Activated CD8-positive, alpha-beta T cell treated with anti-CD3 and anti-CD28 coated beads for 36 hours (primary cell): ENCODE measurements at regions not wholly inside any gene's neighbourhood (a gene's known extent, or its start where the extent isn't known, plus 50 kb on each side); places are given as distances from the start of the nearest gene placed in this dataset.
"Not testable (repeated sequence)": the region's sequence is repeated elsewhere in the genome, so short reads cannot be mapped to it uniquely, and the experiment has no call there.

Experiments used
- ATAC-seq: fragments of 200-7000 bp; cut with Tn5 transposase; one replicate; pipeline ENCODE4 v1.10.0; 2021; ENCODE audit warnings: mild to moderate bottlenecking, moderate library complexity
- CTCF ChIA-PET: fragments of 350-600 bp; sonication (Branson Sonifier 250); formaldehyde crosslinking; loops from one replicate; lab custom pipeline; 2021; ENCODE audit warnings: antibody characterized with exemption; lab: Charles Lee
- POLR2A ChIA-PET: fragments of 350-600 bp; sonication (Branson Sonifier 250); formaldehyde crosslinking; loops from one replicate; lab custom pipeline; 2021; ENCODE audit warnings: antibody characterized with exemption; lab: Charles Lee
- DNase-seq: peaks from one replicate; pipeline ENCODE4 v3.0.0-alpha.2; 2020
- H3K27ac Mint-ChIP-seq: one replicate; pipeline ENCODE4 v1.8.0; 2021; ENCODE audit warnings: mild to moderate bottlenecking, mixed read lengths
- H3K27me3 Mint-ChIP-seq: one replicate; pipeline ENCODE4 v1.8.0; 2021; ENCODE audit warnings: mixed read lengths
- H3K36me3 Mint-ChIP-seq: one replicate; pipeline ENCODE4 v1.8.0; 2021; ENCODE audit warnings: low read depth, mixed read lengths
- H3K4me1 Mint-ChIP-seq: one replicate; pipeline ENCODE4 v1.8.0; 2021; ENCODE audit warnings: low read depth, mixed read lengths
- H3K4me3 Mint-ChIP-seq: one replicate; pipeline ENCODE4 v1.8.0; 2021; ENCODE audit warnings: mild to moderate bottlenecking, moderate library complexity, mixed read lengths
- H3K9me3 Mint-ChIP-seq: one replicate; pipeline ENCODE4 v1.8.0; 2021; ENCODE audit warnings: mixed read lengths
- intact Hi-C: fragments of 100-400 bp; cut with micrococcal nuclease; formaldehyde crosslinking; loops from one replicate; pipeline ENCODE4 v1.10.0; 2022
- TF ChIP-seq, protein P1 (sequence below): fragments of 200-600 bp; IDR thresholded peaks from one replicate; pipeline ENCODE4 v1.8.0; 2022; ENCODE audit warnings: antibody characterized with exemption, mild to moderate bottlenecking

- CTCF ChIA-PET = no interaction called here
- intact Hi-C loops = no loop called here
These were observed 250.9 kb downstream of the ANKRD60 start for GRCh38 chr20:57977569-57977968.

GRCh38 chr20:57977141-57977540 lies 251.3 kb downstream of the ANKRD60 start:
- DNase-seq (no peak), ATAC-seq (no peak)
- POLR2A ChIA-PET = no interaction called here
- Mint-ChIP-seq H3K27ac (no peak overlapping the region), H3K36me3 (no peaks in the 10 kb centered on the region), H3K9me3 (peaks cover 5% of the 10 kb centered on the region), H3K4me3 (no peak overlapping the region), H3K4me1 (no peaks in the 10 kb centered on the region), H3K27me3 (peaks cover 2% of the 10 kb centered on the region)
- TF ChIP-seq, protein P1, sequence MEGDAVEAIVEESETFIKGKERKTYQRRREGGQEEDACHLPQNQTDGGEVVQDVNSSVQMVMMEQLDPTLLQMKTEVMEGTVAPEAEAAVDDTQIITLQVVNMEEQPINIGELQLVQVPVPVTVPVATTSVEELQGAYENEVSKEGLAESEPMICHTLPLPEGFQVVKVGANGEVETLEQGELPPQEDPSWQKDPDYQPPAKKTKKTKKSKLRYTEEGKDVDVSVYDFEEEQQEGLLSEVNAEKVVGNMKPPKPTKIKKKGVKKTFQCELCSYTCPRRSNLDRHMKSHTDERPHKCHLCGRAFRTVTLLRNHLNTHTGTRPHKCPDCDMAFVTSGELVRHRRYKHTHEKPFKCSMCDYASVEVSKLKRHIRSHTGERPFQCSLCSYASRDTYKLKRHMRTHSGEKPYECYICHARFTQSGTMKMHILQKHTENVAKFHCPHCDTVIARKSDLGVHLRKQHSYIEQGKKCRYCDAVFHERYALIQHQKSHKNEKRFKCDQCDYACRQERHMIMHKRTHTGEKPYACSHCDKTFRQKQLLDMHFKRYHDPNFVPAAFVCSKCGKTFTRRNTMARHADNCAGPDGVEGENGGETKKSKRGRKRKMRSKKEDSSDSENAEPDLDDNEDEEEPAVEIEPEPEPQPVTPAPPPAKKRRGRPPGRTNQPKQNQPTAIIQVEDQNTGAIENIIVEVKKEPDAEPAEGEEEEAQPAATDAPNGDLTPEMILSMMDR = no peak
- CTCF ChIA-PET = no interaction called here
- intact Hi-C loops = no loop called here

More at GRCh38 chr20:57977569-57977968, 250.9 kb downstream of the ANKRD60 start:
- Mint-ChIP-seq H3K4me3 (no peak overlapping the region), H3K4me1 (no peaks in the 10 kb centered on the region), H3K27me3 (peaks cover 2% of the 10 kb centered on the region), H3K27ac (no peak overlapping the region), H3K36me3 (no peaks in the 10 kb centered on the region), H3K9me3 (peaks cover 5% of the 10 kb centered on the region)
- POLR2A ChIA-PET = no interaction called here
- no peak for ATAC-seq
- TF ChIP-seq, protein P1 = no peak
- DNase-seq = no peak

GRCh38 chr20:57974863-57975262 lies 253.6 kb downstream of the ANKRD60 start:
- ATAC-seq (no peak), DNase-seq (no peak)
- CTCF ChIA-PET = no interaction called here
- Mint-ChIP-seq H3K36me3 (no peaks in the 10 kb centered on the region), H3K4me3 (no peak overlapping the region), H3K4me1 (no peaks in the 10 kb centered on the region), H3K27me3 (peaks cover 4% of the 10 kb centered on the region), H3K27ac (no peak overlapping the region), H3K9me3 (peaks cover 5% of the 10 kb centered on the region)
- intact Hi-C loops = no loop called here
- POLR2A ChIA-PET = no interaction called here
- TF ChIP-seq, protein P1 = no peak

GRCh38 chr20:57973886-57974285 lies 254.6 kb downstream of the ANKRD60 start:
- no peak for DNase-seq
- Mint-ChIP-seq H3K36me3 (no peaks in the 10 kb centered on the region), H3K4me1 (no peaks in the 10 kb centered on the region), H3K9me3 (peaks cover 5% of the 10 kb centered on the region), H3K27ac (no peak overlapping the region), H3K27me3 (peaks cover 4% of the 10 kb centered on the region), H3K4me3 (no peak overlapping the region)
- intact Hi-C loops = no loop called here
- ChIA-PET POLR2A (no interaction called here), CTCF (no interaction called here)
- TF ChIP-seq, protein P1 = no peak
- ATAC-seq = no peak

- H3K27me3 Mint-ChIP-seq, CTCF ChIA-PET, intact Hi-C loops, ATAC-seq, H3K4me1 Mint-ChIP-seq, H3K36me3 Mint-ChIP-seq, H3K27ac Mint-ChIP-seq, H3K9me3 Mint-ChIP-seq, DNase-seq, H3K4me3 Mint-ChIP-seq: not testable (repeated sequence)
- POLR2A ChIA-PET = interaction anchor here (0.7 kb wide), 1 partner anchor 120 kb away, joined by 3 read pairs; no protein-coding TSS in a partner anchor
These were observed 256.9 kb downstream of the ANKRD60 start for GRCh38 chr20:57971583-57971982.

GRCh38 chr20:57970856-57971255 lies 257.6 kb downstream of the ANKRD60 start:
- CTCF ChIA-PET = no interaction called here

More at GRCh38 chr20:57970856-57971255, 257.6 kb downstream of the ANKRD60 start:
- ATAC-seq = no peak
- Mint-ChIP-seq H3K27me3 (peaks cover 2% of the 10 kb centered on the region), H3K4me1 (no peaks in the 10 kb centered on the region), H3K4me3 (no peak overlapping the region), H3K36me3 (no peaks in the 10 kb centered on the region), H3K9me3 (peaks cover 5% of the 10 kb centered on the region), H3K27ac (no peak overlapping the region)
- POLR2A ChIA-PET = no interaction called here
- TF ChIP-seq, protein P1 = no peak
- DNase-seq = no peak
- intact Hi-C loops = no loop called here
